ENCODE measurements at regions not wholly inside any gene's neighbourhood (a gene's known extent, or its start where the extent isn't known, plus 50 kb on each side); places are given as distances from the start of the nearest gene placed in this dataset.

- Histone ChIP-seq H3K4me1 (ENCODE audit: control insufficient read depth in 1 of 2, insufficient read depth in 2 of 2, low read length in 2 of 2) (no peaks in the 10 kb centered on the region), H3K9me2 (ENCODE audit: insufficient read depth) (no peaks in the 10 kb centered on the region), H3K36me3 (ENCODE audit: control insufficient read depth in 1 of 2, insufficient read depth in 2 of 2, low read length in 2 of 2) (no peaks in the 10 kb centered on the region), H3K27me3 (ENCODE audit: insufficient read depth, low read length) (no peaks in the 10 kb centered on the region), H3K9ac (ENCODE audit: low read length) (no peak overlapping the region), H3K27ac (ENCODE audit: low read depth, low read length) (no peak overlapping the region), H4K20me1 (ENCODE audit: insufficient read depth) (no peaks in the 10 kb centered on the region), H3K4me3 (replicated peaks in 1 of 2; ENCODE audit: low read depth in 1 of 2, low read length in 2 of 2) (no peak overlapping the region), H3K9me3 (ENCODE audit: control insufficient read depth in 1 of 2, insufficient read depth in 1 of 2, low read depth in 1 of 2, low read length in 2 of 2) (peaks cover 7 to 19% of the 10 kb centered on the region in 2 experiments; a peak in 2 of 4 replicates), H2AFZ (ENCODE audit: low read depth, low read length, poor library complexity, severe bottlenecking) (no peak overlapping the region), H3K4me2 (ENCODE audit: low read length) (no peak overlapping the region), H3K79me2 (ENCODE audit: insufficient read depth, low read length) (no peaks in the 10 kb centered on the region)
- TF ChIP-seq SP1 (IDR thresholded peaks at IDR 0.05; ENCODE audit: low read depth) (no peak), ZBTB33 (IDR thresholded peaks at IDR 0.05; ENCODE audit: extremely low read depth, insufficient replicate concordance, low read length) (no peak), JUND (IDR thresholded peaks at IDR 0.05) (no peak), ZNF274 (IDR thresholded peaks at IDR 0.05; ENCODE audit: low read depth, low read length) (no peak), REST (IDR thresholded peaks at IDR 0.05; ENCODE audit: low read depth) (no peak), RAD21 (IDR thresholded peaks at IDR 0.05; ENCODE audit: low read depth) (no peak)
- ATAC-seq (no peak), DNase-seq (ENCODE audit: low read depth, low spot score) (no peak)
- ChIA-PET POLR2A (no interaction called here), RAD21 (ENCODE audit: low non-redundant PET in 1 of 2, low total read pairs in 2 of 2, uncharacterized antibody in 2 of 2, unreplicated experiment in 2 of 2) (no interaction called here), CTCF (no interaction called here)
- no TSS peak for BruUV-seq (replicated peaks)
- intact Hi-C loops (cut with micrococcal nuclease), result no loop called here
Measured at GRCh38 chr2:5877360-5877759, 185.2 kb downstream of the SOX11 start.

All from HCT116 (cell line).